Kidney glomerular epithelial cell (primary cell): ENCODE measurements at regions not wholly inside any gene's neighbourhood (a gene's known extent, or its start where the extent isn't known, plus 50 kb on each side); places are given as distances from the start of the nearest gene placed in this dataset.

Experiments
- DNase-seq: peaks from one replicate; lab custom pipeline; 2025; lab: John Stamatoyannopoulos, UW

DNA sequence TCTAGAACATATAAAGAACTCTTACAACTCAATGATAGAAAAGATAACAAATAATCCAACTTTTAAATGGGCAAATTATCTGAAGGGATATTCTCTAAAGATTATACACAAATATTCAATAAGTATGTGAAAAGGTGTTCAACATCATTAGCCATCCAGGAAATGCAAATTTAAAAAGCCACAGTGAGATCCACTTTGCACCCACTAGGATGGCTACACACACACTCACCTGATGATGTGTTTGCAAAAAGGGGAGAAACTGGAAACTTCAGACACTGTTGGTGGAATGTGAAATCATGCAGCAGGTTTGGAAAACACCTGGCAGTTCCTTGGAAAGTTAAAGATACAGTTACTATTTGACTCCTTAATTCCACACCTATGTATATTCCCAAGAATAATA lies 87.2 kb upstream of the GYPC start:
- no peak for DNase-seq

DNA sequence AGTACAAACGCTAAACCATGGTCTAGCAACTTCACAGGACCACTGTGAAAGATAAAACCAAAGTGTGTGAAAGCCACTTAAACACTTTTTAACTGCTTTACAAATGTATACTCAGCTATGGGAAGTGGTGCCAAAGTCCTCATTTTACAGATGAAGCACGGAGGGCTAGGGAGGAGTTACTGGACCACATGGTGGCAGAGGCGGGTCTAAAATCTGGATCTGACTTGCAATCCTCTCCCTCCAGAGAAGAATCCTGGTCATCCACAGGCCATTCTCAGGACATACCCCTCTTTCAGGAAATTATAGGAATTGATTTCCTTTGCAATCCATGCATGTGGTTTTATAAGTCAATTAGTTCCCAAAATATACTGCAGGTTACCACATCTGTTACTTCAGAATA lies 84.6 kb upstream of the GYPC start:
- DNase-seq, result no peak

- no peak for DNase-seq
These were observed 80.3 kb upstream of the GYPC start for GRCh38 chr2:126575631-126576030.

- DNase-seq, result no peak
These were observed 76.1 kb upstream of the GYPC start for GRCh38 chr2:126579868-126580267.

DNA sequence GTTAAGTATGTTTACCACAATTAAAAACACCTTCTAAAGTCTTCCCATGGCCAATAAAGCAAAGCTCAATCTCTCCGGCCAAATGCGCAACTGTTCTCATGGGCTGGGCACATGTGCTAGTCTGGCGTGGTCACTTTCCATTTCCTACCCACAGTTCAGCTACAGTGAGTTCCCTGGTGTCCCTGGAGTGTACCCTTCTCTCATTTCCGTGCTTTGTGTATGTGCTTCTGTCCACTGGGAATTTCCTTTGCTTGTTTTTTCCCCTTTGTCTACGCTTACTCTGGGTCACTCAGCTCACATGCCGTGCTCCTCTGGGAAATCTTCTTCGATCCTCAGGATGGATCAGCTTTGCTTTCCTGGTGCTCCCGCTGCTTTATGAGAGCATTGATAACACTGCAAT lies 69.6 kb upstream of the GYPC start:
- DNase-seq, result no peak

DNA sequence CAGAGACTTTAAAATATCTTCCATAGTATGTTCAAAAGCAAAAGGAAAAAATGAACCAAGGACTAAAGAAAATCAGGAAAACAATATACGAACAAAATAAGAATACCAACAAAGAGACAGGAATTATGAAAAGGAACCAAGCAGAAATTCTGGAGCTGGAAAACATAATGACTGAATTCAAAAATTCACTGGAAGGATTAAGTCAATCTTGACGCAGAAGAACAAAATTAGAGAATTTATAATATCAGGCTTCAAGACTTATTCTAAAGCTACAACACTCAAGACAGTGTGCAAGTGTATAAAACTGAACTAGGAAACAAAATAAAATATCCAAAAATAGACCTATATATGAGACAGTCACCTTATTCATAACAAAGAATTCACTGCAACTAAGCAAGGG lies 56.9 kb upstream of the GYPC start:
- DNase-seq, result no peak

- DNase-seq, result no peak
These were observed 55.2 kb upstream of the GYPC start for GRCh38 chr2:126600742-126601141.

GRCh38 chr2:126602334-126602733 lies 53.6 kb upstream of the GYPC start:
- DNase-seq, result no peak
